ENCODE measurements at regions not wholly inside any gene's neighbourhood (a gene's known extent, or its start where the extent isn't known, plus 50 kb on each side); places are given as distances from the start of the nearest gene placed in this dataset.

DNA sequence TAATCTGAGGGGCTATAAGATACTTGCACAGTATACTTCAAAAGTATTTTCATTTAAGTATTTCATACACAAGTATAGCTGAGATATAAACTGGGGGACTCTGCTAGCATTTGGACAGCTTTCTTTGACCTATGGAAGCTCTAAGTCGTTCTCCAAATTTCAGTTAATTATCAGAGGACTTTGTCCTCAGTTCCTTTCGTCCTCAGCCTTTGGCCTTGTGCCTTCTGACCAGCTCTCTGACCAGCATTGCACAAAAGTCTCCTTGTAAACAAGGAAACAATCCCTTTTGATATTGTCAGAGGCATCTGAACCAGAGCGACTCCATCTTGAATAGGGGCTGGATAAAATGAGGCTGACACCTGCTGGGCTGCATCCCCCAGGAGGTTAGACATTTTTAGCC is 464.0 kb upstream of the FAM241A start:
- no peak for DNase-seq (ENCODE audit: low read depth in 4 of 4, low spot score in 2 of 4)

DNA sequence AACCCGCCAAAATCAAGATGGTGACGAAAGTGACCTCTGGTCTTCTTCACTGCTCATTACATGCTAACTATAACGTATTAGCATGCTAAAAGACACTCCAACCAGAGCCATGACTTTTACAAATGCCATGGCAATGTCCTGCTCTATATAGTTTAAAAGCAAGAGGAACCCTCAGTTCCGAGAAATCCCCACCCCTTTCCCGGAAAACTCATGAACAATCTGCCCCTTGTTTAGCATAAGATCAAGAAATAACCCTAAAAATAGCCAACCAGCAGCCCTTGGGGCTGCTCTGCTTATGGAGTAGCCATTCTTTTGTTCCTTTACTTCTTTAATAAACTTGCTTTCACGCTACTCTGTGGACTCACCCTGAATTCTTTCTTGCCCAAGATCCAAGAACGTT is 463.5 kb upstream of the FAM241A start:
- no peak for DNase-seq (ENCODE audit: low read depth in 4 of 4, low spot score in 2 of 4)

DNA sequence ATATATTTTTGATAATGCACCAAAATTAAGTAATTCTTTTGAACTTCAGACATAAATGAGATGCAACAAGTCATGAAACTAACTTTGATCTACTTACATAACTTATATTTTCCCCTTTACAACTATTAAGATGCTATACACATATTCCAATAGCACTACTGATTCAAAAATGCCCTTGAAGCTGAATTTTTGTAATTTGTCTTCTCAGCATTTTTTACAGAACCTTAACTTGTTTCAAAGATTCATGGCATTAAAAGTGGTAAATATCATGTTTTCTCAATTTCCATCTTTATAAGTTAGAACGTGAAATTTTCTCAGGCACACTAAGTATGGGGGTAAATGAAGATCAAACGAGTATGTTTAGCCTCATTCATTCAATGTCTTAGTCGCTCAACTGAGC is 460.0 kb upstream of the FAM241A start:
- DNase-seq (ENCODE audit: low read depth in 4 of 4, low spot score in 2 of 4): no peak

DNA sequence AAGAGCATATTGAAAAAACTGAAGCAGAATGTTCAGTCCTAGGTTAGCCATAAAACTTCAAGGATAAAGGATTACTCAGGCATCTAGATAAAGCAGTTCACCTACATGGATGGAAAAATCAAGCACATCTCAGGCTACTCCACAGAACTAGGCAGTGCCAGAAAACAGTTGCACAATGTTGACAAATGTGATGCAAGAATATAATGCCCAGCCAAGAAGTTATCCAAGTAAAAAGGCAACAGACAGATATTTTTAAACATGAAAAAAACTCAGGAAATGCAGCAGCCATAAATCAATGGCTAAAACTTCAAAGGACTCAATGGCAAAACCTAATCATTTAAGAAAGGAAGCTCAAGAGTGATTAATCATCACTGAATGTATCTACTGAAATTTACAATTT is 456.0 kb upstream of the FAM241A start:
- no peak for DNase-seq (ENCODE audit: low read depth in 4 of 4, low spot score in 2 of 4)

DNA sequence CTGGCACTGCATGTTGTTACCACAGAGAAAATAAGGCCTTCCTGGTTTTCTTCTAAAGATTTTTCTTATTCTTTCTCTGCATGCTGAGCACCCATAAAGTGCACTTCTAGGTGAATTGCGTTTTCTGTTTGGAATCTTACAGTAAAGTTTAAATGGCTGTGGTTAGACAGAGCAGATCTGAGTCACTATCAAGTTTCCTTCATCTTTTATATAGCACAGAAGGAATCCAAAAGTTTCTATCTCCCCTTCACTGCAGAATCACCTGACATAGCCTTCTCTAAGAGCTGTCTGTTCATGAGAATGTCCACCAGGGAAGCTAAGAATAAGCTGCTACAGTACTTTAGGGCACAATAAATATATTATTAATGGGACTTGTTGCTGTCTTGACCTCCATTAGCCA is 455.5 kb upstream of the FAM241A start:
- no peak for DNase-seq (ENCODE audit: low read depth in 4 of 4, low spot score in 2 of 4)

DNA sequence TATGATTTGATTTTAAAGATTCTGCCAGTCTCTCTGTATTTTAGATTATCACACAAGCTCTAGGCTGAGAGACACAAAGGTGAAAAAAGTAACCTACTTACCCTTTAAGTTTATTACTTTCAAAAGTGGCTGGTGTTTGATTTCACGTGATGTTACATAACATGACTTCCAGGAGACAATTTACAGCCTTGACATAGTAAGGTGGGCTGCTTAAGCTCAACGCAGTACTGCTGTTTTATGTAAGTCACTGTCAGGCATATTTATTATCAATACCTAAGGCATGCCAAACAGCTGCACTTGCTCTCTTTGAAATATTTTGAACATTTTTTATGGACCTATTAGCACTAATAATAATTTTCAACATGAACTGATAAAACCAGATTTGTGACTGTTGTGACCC is 451.5 kb upstream of the FAM241A start:
- DNase-seq (ENCODE audit: low read depth in 4 of 4, low spot score in 2 of 4): no peak

DNA sequence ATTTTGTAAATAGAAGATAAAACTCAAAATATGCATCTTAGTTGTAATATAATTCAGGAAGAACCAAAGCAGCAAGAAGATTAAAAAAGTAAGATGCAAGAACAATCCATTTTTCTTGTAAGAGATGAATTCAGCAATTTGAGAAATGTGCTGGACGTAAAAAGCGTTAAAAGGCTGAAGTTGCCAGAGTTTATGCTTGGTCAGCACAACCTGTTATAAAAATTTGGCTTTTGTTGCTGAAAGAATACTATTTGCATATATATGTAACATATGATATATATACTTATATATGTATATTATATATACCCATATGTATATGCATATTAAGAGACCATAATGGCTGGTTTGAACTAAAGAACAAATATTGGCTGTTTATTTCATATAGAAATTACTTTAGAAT is 449.6 kb upstream of the FAM241A start:
- DNase-seq (ENCODE audit: low read depth in 4 of 4, low spot score in 2 of 4): no peak

DNA sequence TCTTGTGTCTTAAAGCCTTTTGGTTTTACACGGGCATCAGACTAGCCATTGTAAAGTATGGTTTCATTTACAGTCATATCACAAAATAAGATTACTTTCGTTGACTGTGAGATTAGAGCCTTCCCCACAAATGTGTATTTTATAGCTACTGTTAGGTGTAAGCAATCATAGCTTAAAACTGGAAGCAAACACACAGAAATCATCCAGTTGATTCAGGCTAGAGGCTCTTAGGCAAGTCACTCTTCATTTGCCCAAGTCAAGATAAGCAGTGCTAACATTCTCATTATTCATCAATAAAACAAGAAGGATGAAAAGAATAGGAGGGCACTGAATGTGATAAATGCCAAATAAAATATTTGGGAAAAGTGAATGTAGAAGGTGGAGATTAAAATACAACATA is 448.7 kb upstream of the FAM241A start:
- no peak for DNase-seq (ENCODE audit: low read depth in 4 of 4, low spot score in 2 of 4)

DNA sequence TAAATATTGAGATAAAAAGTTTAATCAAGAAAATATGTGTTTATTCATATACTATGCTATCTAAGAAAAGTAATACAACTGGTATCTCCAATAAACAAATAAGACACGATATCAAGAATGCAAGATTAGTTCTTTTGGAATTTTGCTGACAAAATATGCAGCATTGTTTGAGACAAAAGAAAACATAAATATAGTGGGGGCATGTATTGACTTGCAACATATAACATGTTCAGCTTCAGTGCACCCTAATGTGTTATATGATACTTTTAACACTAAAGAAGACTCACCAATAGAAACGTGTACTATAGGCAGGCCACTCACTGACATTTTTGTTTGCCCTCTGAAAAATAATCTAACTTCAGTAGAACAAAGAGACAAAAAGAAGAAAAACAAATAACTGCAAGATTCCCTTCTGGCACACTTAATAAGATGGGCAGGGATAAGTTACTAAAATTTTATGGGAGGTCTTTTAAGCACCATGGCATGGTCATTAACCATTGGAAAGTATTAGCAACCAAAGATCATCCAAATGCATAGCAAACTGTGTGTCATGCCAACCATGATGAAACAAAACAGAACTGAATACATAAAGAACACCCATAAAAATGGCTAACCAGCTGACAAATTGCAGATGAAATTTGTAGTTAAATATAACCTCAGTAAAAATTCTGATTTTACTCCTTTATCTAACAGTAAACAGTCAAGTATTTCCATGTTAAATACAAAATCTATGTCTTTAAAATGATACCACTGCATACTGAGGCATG is 447.9 kb upstream of the FAM241A start:
- no peak for DNase-seq (ENCODE audit: low read depth in 4 of 4, low spot score in 2 of 4)

DNA sequence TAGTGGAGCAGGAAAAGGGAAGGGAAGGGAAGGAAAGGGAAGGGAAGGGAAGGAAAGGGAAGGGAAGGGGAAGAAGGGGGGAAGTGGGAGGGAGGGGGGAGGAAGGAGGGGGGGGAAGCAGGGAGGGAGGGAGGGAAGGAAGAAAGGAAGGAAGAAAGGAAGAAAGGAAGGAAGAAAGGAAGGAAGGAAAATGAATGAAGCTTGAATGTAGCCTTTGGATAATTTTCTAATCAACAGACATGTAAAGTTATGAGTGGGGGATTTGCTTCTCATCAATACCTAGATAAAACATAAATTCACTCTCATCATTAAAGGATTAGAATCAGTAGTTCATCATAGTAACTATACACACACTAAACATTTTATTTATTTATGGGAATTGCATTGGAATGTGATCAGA is 446.9 kb upstream of the FAM241A start:
- DNase-seq (ENCODE audit: low read depth in 4 of 4, low spot score in 2 of 4): no peak

DNA sequence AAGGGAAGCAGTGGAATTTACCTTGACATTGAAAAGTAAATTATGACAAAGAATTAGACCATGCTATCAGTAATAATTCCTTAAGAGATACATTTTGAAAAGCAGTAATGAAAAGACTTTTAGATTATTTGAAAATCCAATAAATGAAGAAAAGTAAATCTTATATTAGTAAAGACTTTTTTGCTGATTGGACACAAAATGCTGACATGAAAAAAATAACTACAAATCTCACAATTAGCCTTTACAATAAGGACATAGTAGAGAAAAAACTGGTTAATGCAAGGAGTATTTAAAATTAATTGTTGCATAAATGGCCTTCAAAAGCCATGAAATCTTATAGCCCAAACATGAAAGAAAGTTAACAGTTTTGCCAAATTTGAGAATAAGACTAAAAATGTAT is 446.1 kb upstream of the FAM241A start:
- DNase-seq (ENCODE audit: low read depth in 4 of 4, low spot score in 2 of 4): no peak

DNA sequence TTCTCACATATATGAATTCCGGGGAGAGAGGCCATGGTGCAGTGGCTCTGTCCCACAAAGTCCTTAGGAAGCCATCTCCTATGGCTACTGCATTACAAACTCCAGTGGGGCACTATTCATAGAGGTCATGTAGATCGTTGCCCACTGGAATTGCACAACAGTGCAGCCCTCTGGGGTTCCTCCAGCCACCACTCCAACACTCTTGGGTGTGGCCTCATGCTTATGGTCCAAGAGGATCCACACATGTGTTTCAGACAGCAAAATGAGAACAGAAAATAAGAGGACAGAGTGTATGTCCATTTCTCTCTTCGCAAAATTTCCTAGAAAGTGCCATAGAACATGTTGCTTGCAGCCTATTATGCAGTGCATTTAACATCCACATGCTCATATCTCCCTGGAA is 444.2 kb upstream of the FAM241A start:
- DNase-seq (ENCODE audit: low read depth in 4 of 4, low spot score in 2 of 4): no peak

DNA sequence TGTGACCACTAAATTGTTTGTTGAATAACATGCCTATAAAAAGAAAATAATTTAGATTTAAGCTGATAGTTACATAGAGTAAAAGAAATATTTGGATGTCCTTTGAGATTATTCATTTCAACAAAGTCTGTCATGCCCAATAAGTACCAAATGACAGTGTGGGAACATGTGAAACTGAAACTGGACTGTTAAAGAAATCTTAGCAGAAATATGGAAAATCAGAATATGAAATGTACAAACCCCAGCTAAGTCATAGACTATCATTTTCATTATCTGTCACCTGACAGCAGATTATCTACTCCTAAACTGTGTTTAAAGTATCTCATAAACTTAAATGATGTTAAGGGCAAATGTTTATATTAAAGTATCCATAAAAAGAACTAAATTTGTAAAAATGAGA is 437.8 kb upstream of the FAM241A start:
- no peak for DNase-seq (ENCODE audit: low read depth in 4 of 4, low spot score in 2 of 4)

DNA sequence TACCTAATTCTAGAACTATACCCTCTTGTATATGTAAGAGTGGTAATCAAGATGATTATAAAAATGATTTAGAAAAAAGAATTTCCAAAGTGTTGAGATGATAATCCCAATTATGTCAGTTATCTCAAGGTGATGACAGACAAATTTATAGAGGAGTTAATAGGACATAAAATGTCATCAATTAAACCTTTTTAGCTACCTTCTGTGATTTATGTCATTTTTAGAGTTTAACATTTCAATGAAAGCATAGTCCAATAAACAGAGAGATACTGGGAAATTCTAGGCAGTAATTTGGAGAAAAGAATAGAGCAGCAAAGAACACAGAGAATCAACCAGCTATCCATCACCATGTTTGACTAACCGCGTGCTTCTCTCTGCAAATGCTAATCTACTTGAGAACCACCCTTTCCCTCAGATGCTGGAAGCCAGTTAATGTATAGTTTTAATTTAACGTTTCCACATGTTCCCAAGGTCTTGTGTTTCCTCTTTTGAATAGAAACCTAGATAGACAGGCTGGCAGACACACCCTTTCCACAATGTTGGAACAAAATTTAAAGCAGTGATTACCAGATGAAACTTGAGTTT is 433.1 kb upstream of the FAM241A start:
- DNase-seq (ENCODE audit: low read depth in 4 of 4, low spot score in 2 of 4): no peak

DNA sequence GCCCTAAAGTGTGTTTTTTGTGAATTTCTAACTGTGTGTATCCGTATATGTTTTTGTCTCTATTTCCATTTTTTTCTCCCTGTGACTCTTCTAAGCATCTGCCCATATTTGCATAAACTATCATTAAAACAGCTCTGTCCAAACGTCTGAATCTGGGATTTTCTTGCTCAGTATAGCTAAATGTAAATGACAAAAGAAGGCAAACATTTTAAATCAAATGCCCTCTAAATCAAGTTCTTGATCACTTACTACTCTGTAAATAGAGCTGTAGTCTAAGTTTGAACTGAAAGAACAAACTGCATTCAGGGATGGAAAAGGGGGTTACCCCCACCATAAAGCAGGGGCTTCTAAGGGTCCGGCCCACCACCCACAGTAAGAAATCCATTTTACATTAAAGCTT is 432.0 kb upstream of the FAM241A start:
- no peak for DNase-seq (ENCODE audit: low read depth in 4 of 4, low spot score in 2 of 4)

DNA sequence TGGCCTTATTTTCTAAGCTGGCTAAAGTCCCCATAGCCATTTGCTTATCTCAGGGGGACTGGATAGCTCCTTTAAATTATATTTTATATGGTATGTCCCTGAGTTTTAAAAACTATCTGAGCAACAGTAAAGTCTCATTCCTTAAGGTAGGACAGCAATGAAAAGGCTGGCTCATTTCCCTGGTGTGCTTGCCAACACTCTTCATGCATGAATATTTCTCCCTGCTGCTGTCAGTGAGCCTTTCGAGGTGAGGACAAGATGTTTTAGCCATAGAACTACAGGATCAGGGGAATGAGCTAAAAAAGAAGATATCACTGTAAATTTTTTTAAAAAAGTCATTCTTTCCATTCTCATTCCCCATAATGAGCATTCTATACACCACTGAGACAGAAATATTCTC is 427.3 kb upstream of the FAM241A start:
- no peak for DNase-seq (ENCODE audit: low read depth in 4 of 4, low spot score in 2 of 4)

DNA sequence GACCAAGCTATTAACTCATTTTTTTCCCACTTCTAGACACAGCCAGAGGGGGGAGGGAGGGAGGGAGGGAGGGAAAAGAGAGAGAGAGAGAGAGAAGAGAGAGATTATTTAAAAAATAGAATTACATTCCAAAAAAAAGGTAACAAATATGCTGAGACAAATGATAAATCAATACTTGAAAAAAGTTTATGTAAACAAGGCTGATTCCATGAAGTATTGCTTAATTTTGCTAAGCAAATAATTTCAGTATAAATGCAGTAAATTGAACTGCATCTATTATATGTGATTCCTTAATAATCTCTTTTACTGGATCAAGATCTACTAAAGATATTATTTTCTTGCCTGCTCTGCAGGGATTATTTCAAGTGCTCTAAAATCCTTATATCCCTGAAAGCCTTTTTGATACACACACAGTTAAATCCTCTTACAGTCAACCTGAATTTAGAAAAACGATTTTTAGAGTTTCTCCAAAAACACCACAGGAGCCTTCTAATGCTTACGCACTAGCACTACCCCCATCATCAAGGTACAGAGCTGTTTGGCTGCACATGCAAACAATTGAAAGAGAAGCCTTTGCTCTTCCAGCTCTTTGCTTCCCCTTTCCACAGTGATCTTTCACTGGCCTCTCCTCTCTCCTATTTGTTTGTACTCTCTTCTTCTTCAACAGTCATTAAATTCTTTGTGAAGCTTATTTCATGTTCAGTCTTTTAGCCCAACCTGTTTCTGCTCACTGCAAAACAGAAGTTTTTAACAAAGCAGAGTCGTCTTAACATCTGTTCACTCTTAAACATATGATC is 426.3 kb upstream of the FAM241A start:
- DNase-seq (ENCODE audit: low read depth in 4 of 4, low spot score in 2 of 4): no peak

DNA sequence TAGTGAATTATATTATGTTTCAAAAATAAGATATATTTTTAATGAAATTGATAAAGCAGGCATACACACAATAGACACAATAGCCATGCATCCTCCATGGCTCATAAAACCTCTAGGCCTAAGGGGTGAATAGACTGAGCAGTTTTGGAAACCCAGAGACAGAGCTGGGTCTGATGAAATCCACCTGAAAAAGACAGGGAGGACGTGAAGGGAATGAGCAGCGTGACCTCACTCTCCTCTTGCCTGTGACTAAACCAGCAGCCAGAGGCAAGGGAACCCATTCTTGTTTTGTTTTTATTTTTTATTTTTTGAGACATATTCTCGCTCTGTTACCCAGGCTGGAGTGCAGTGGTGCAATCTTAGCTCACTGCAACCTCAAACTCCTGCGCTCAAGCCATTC is 424.4 kb upstream of the FAM241A start:
- DNase-seq (ENCODE audit: low read depth in 4 of 4, low spot score in 2 of 4): no peak

DNA sequence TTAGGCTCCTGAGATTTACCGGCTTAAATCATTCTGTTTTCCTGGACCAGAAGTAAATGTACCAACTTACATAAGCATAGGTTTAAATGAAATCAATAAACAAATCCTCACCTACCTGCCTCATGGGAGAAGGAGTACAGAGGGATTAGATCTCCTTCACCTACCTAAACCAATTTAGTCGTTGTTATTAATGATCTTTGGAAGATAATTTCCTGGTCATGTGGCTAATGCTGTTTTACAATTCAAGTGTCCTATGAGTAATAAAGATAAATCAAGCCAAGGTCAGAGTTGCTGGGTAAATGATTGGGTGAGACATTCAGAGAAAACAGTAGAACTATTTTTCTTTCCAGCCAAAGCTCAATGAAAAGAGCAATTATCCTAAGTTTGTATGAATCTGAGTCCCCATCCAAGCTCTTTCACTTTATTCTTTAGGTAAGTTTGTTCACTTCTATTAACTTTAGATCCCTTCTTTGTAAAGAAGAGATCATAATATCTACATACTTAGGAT is 423.0 kb upstream of the FAM241A start:
- no peak for DNase-seq (ENCODE audit: low read depth in 4 of 4, low spot score in 2 of 4)

DNA sequence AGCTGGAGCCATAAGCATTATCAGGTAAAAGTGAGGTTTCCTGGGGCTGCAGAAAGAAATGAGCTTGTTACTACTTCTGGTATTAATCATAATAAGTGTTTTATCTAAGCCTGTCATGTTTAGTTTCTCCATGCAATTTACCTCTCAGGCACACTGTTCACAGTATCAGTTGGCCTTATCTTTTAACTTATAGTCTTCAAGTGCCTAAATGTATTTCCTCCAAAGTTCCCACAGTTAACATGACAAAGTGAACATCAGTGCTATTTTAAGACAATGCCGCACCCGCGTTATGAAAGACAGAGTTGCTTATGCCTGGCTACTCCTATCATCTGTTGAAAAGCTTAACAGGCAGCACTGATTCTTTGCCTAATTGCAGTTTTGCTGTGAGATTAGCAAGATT is 408.7 kb upstream of the FAM241A start:
- no peak for DNase-seq (ENCODE audit: low read depth in 4 of 4, low spot score in 2 of 4)

DNA sequence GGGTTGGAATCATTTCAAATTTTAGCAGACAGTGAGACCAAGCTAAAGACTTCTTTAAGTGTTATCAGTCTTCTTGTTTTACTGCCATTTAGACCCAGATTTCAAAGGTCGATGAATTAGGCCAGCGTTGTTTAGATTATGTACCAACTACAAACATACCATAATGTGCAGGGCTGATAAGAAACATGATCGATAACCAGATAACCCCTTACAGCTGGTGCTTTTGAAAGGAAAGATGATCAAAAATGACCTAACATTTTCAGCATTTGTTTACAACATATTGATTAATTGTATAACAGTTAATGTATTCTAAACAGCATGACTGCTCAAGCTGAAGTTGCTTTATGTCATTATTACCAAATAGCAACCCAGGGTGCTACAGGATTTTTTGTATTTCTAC is 400.4 kb upstream of the FAM241A start:
- no peak for DNase-seq (ENCODE audit: low read depth in 4 of 4, low spot score in 2 of 4)

DNA sequence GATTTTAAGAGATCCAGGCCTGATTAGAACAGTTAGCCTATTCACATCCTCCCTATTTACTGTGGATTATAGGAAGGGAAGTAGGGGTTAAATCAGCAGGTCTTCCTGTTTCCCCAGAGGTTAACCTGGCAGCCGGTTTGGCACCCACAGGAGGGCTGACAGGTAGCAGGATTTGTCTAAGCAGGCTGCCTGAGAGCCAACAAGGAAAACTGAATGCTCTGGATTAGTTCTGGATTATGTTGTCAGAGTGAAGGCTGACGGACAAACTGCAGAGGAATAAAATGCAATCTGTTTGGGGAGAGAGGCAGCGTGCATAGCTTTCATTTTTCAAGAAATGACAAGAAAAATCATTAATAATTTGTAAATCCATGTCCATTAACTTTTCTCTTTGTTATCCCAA is 397.1 kb upstream of the FAM241A start:
- DNase-seq (ENCODE audit: low read depth in 4 of 4, low spot score in 2 of 4): no peak

Measured in left renal cortex interstitium (tissue), 4 donors.